Forelimb muscle (tissue), 1 donor: ENCODE measurements at regions not wholly inside any gene's neighbourhood (a gene's known extent, or its start where the extent isn't known, plus 50 kb on each side); places are given as distances from the start of the nearest gene placed in this dataset.

Experiments
- DNase-seq: peaks from one replicate; pipeline ENCODE4 v3.0.0-alpha.2; 2013; ENCODE audit warnings: low read depth

DNA sequence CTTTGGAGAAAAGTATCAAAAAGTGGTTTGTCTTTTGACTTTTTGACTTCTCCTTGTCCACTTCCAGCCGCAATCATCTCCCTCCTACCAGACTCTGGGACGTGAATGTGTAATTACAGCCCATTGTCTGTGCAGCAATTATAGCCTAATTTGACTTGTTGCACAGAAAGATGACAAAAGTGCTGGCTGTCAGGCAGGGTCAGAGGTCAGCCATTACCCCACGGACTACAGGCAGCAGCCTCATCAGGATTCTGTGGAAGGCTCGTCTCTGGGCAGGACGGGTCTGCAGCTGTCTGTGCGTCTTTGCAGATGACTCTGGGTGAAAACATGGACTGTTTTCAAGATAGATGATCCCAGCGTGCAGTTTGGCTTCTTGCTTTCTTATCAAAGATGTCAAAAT lies 102.2 kb upstream of the EDNRB start:
- no peak for DNase-seq

DNA sequence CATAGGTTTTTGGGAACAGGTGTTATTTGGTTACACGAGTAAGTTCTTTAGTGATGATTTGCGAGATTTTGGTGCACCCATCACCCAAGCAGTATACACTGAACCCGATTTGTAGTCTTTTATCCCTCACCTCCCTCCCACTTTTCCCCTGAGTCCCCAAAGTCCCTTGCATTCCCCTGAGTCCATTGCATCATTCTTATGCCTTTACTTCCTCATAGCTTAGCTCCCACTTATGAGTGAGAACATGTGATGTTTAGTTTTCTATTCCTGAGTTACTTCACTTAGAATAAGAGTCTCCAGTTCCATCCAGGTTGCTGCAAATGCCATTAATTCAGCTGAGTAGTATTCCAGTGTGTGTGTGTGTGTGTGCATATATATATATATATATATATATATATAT lies 97.2 kb upstream of the EDNRB start:
- DNase-seq: no peak

DNA sequence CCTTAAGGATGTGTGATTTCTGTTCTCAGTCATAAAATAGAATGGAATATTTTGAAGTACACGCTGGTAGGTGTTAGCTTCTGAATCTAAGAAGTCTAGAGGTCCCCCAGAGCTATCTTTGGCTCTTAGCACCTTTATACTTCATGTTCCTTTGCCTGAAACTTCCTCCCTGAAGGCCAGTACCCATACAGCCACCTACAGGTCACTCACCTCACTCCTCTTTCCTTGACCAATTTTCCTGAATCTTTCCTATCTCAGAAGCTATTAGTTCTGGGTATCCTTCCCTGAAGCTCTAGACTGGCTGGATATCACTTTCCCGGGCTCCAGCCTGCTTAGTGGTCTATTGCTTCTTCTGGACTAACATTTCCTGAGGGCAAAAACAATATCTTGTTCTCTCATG lies 93.4 kb upstream of the EDNRB start:
- DNase-seq: no peak

DNA sequence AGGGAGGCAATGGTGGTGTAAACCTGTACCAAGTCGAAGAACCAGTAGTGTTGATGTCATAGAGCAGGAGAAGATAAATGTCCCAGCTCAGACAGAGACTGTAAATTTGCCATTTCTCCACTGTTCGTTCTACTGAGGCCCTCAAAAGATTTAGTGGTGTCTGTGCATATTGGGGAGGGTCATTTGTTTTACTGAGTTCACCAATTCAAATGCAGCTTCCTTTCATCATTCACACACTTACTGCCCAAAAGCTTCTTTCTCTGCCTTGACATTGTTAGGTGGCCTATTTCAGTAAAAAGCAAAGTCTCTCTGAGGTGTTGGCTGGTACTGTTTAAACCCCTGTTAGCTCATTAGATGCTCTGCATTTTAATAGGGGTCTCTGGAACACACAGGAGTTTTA lies 86.2 kb upstream of the EDNRB start:
- no peak for DNase-seq

GRCh38 chr13:77999746-78000145 lies 81.1 kb upstream of the EDNRB start:
- DNase-seq: no peak

- DNase-seq: no peak
These were observed 75.5 kb upstream of the EDNRB start for GRCh38 chr13:77994166-77994565.

DNA sequence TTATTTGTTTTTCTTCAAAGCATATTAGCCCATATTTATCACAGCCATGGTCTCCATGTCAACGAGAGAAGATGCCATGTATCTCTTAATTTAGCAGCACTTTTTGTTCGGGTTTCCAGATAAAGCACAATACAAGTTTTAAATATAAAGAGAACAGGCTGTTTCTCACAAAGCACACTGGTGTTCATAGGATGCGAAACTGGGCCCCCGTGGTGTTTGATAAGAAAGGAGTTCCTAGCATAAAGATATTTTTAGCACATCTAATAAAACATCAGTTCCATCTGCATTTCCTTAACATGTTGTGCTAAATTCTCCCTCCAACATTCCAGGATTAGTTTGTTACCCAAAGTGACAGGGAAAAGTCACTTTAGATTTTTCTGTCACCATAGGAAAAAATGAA lies 72.4 kb upstream of the EDNRB start:
- DNase-seq: no peak

DNA sequence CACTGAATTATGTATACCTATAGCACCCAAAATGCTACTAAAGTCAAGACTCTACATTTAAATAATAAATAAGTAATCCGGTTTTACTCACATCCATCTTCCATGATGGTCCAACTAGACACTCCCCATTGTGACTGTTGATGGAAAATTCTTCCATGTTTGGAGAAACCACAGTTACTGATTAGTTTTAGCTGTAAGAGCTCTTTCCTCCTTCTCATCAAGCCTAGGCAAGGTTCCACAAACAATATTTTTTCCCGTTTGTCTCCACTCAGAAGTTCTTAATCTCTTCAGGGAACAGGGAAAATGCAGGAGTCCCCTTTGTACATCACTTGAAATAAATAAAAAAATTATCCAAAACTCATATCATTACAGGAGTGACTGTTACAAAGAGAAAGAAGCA lies 70.7 kb upstream of the EDNRB start:
- no peak for DNase-seq

DNA sequence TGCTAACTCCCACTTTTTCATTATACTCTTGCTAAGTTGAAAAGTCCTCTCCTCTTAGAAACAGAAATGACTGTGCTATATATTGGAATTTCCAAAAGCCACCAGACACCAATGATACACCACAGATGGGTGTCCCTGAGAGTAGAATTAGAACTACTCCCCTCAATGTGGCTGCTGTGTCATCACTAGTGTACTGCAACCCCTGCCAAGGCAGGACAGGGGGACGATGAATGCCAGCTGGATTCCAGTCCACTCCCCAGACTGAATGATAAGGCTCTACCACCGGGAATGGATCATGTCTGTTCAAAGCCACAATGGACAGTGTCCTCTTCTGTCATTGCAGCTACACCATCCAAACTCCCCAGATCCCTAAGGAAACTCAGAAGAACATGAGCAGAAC lies 69.7 kb upstream of the EDNRB start:
- DNase-seq: no peak

DNA sequence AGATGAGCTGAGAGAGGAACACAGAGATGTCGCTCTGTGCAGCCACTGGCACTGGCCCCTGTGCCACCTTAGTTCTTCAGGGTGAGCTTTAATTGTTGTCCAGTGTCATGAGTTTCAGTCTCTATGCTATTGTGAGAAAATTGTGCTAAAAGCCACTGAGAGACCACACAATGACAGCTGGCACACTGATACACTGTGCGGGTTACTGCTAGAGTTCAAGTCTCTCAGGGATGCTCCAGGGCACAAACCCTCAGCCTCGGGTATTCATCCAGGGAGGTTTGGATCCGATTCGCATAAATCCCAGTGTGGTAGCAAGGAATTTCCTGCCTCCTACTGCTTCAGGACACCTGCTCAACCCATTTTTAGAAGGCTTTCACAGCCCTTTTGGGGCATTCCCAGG lies 68.1 kb upstream of the EDNRB start:
- no peak for DNase-seq

DNA sequence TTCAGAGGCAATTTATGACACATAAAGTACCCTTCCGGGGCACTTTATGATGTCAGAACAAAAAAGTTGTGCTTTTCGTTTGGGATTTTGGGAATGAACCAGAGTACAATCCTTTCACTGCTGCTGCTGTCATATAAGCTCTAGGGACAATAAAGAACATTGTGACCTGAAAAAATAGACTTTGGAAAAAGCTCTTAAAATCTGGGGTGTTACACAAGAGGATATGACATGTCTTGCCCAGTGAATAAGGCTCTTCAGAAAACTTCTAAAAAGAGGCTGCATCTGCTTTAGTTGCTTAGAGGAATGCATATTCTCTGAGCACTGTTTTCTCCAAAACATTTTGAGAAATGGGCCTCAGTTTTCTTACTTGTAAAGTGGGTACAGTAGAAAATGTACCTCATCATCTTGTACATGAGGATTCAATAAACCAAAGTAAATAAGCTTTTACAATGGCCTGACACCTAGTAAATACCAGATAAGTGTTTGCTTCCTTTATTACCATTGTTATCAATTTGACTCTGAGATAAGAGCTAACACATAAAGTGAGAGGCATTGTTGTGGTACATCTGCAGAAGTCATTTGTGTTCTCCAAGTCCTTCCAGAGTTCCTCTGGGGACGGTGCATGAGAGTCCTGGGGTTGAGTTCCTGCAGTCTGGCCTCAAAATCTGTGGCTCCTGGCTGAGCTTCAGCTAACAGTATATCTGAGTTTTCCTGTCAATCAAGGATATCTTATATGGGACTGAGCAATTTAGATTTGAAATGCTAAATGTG lies 67.4 kb upstream of the EDNRB start:
- no peak for DNase-seq

DNA sequence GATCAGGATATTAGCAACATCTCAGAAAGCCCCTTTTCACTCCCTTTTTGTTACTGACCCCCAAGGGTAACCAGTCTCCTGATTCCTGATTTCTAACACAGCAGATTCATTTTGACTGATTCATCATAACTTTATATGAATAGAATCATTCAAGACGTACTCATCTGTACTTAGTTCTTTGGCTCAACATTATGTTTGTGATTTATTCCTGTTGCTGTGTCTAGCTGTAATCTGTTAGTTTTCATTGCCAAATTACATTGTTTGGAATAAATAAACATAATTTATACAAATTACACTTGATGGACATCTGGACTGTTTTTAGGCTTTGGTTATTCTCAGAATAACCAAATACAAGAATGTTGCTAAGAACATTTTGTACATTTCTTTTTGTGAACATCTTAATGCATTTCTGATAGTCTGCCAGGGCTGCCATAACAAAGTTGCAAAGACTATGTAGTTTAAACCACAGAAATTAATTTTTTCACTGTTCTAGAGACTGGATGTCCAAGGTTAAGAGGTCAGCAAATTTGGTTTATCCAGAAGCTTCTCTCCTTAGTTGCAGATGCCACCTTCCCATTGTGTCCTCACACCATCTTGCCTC lies 62.8 kb upstream of the EDNRB start:
- DNase-seq: no peak

DNA sequence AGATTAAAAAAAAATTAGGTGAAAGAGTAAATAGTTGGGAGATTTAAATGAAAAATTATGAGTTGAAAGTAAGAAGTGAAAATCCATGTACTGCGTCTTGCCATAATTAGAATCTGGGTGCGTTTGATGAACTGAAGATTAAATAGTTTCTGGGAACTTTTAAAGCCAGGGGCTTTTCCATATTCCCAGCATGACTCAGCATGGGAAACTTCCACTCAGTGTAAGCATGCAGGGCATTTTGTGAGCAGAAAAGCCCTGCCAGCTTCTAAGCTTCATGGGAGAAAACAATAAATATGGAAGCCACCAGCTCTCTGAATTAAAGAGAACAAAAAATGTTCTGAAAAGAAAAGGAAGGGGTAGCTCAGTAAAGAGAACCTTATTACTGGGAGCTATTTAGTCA lies 62.0 kb upstream of the EDNRB start:
- DNase-seq: no peak

DNA sequence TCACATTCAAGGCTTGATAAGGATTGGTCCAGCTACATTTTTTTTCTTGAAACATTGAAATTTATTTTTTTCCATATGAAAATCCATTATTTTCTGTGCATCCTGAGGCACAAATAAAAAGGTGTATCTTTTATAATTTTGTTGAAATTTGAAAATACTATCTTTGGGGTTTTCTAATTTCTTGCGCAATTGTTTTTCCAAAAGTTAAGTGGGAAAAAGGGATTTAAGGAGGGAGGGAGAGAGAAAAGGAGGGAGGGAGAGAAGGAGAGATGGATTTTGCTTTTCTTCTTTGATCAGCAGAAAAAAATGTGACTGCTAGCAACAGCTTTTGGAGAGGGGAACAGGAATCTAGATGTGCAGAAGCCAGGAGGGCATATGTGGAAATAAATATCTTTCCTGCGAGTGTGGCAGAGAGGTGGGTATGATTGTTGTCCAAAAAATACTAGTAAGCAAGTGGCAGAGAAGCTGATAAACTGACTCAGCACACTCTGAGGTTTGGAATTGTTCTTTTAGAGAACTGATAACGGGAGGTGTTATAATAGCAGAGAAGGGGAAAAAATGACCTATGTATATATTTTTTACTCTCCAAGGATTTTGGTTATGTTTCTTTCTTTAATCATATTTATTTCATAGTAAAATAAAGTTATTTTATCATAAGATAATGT lies 61.2 kb upstream of the EDNRB start:
- no peak for DNase-seq

DNA sequence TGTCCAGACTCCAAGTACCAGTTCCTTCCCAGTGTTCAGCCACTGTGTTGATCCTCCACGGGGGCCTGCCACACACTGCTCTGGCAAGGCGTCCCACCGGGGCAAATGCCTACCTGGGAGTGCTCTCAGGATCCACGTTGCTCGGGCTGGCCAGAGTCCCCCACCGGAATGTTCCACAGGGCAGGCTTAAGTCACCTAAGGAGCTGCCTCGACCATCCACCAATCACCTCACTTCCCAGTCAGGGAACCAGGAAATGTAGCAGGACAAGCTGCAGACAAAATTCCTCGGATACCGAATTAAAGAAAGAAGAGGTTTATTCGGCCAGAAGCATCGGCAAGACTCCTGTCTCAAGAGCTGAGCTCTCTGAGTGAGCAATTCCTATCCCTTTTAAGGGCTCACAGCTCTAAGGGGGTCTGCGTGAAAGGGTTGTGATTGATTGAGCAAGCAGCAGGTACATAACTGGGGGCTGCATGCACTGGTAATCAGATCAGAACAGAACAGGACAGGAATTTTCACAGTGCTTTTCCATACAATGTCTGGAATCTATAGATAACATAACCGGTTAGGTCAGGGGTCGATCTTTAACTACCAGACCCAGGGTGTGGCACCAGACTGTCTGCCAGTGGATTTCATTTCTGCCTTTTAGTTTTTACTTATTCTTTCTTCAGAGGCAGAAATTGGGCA lies 56.9 kb upstream of the EDNRB start:
- no peak for DNase-seq

DNA sequence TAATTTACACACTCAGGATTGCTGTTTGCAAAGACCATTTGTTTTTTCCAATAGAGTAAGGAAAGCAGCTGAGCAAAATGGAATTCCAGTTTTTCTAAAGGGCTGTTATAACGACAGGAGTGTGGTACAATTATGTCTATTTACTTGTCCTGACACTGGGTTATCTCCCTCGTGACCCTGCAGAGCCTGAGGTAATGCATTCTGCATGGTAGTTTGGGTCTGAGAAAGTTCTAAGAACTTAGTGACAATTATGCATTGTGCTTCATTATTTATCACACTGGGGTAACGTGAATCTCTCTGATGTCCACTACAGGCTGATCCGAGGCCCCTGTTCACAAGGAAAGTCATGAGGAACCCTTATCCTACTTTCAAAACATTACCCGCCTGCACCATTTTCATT lies 50.7 kb upstream of the EDNRB start:
- no peak for DNase-seq
